ENCODE measurements at regions not wholly inside any gene's neighbourhood (a gene's known extent, or its start where the extent isn't known, plus 50 kb on each side); places are given as distances from the start of the nearest gene placed in this dataset.

- no peak for TF ChIP-seq CTCF (IDR thresholded peaks at IDR 0.05)
- TF ChIP-seq POLR2A (IDR thresholded peaks at IDR 0.05): no peak
These were observed 424.6 kb upstream of the CADM1 start for GRCh38 chr11:115928811-115929210.
